H1 (cell line): ENCODE measurements at regions not wholly inside any gene's neighbourhood (a gene's known extent, or its start where the extent isn't known, plus 50 kb on each side); places are given as distances from the start of the nearest gene placed in this dataset.
A peak's percentile ranks its signal among the peaks of the same experiment; 100 is the strongest.

ENCODE experiments used
- CTCF ChIA-PET: fragments of 300-600 bp; sonication (Branson Sonifier 250); formaldehyde crosslinking; loops from one replicate; lab custom pipeline; 2021; ENCODE audit not compliant: partially characterized antibody; lab: Charles Lee
- POLR2A ChIA-PET: fragments of 300-600 bp; sonication (Branson Sonifier 250); formaldehyde crosslinking; loops from one replicate; lab custom pipeline; 2021; ENCODE audit warnings: inconsistent platforms; ENCODE audit not compliant: partially characterized antibody; lab: Charles Lee
- DNase-seq, 2 experiments: peaks; one replicate each; pipeline versions ENCODE4 v3.0.0 to v3.0.0-alpha.2; 2010 to 2022; ENCODE audit warnings: low spot score in 2 of 2, low read depth in 1 of 2, mixed read lengths in 1 of 2
- FAIRE-seq: peaks from 2 replicates; lab custom pipeline; 2011; peaks lifted over from hg19 to GRCh38; lab: Jason Lieb, UNC
- H2AFZ ChIP-seq: 2 replicates; pipeline ENCODE4 v1.8.1; 2012; ENCODE audit warnings: low read length, inconsistent platforms
- H2AK5ac ChIP-seq: 2 replicates; pipeline ENCODE4 v1.6.1; 2013; ENCODE audit warnings: low read depth, low read length
- H2BK120ac ChIP-seq: replicated peaks from 2 replicates; pipeline ENCODE3; 2013; ENCODE audit warnings: low read depth, low read length, inconsistent platforms
- H2BK12ac ChIP-seq: 2 replicates; pipeline ENCODE4 v1.6.1; 2013; ENCODE audit warnings: low read depth, low read length
- H2BK15ac ChIP-seq: 2 replicates; pipeline ENCODE4 v1.6.1; 2013; ENCODE audit warnings: low read length
- H2BK20ac ChIP-seq: 2 replicates; pipeline ENCODE4 v1.6.1; 2013; ENCODE audit warnings: low read length
- H2BK5ac ChIP-seq: 2 replicates; pipeline ENCODE4 v1.6.1; 2013; ENCODE audit warnings: low read depth, low read length
- H3K14ac ChIP-seq: 2 replicates; pipeline ENCODE4 v1.6.1; 2013; ENCODE audit warnings: inconsistent platforms; ENCODE audit not compliant: insufficient read length
- H3K18ac ChIP-seq: 2 replicates; pipeline ENCODE4 v1.6.1; 2013; ENCODE audit warnings: low read length; ENCODE audit errors: extremely low read depth
- H3K23ac ChIP-seq: 2 replicates; pipeline ENCODE4 v1.6.1; 2013; ENCODE audit warnings: inconsistent platforms; ENCODE audit not compliant: insufficient read length
- H3K23me2 ChIP-seq: 2 replicates; pipeline ENCODE4 v1.6.1; 2013; ENCODE audit warnings: low read depth, low read length
- H3K27ac ChIP-seq: 2 replicates; pipeline ENCODE4 v1.6.1; 2011; ENCODE audit warnings: low read depth, low read length, inconsistent platforms
- H3K27me3 ChIP-seq, 4 experiments: replicated peaks in 1 of 4; 1 replicate in 1 of 4; 2 replicates in 3 of 4; pipeline versions ENCODE4 v1.6.1 to v1.8.1; 2011 to 2013; ENCODE audit warnings: low read length in 3 of 4, mild to moderate bottlenecking in 3 of 4, inconsistent platforms in 2 of 4, mixed read lengths in 2 of 4, moderate library complexity in 1 of 4; ENCODE audit not compliant: control insufficient read depth in 3 of 4, insufficient read depth in 3 of 4; ENCODE audit errors: extremely low read depth in 1 of 4
- H3K36me3 ChIP-seq, 4 experiments: 2 replicates each; pipeline versions ENCODE4 v1.6.1 to v1.8.1; 2011 to 2013; ENCODE audit warnings: mild to moderate bottlenecking in 4 of 4, low read length in 3 of 4, moderate library complexity in 2 of 4, control low read depth in 1 of 4, inconsistent platforms in 1 of 4; ENCODE audit not compliant: insufficient read depth in 4 of 4, control insufficient read depth in 2 of 4
- H3K4ac ChIP-seq: replicated peaks from 2 replicates; pipeline ENCODE3; 2013; ENCODE audit warnings: low read length, low read depth, mixed read lengths, inconsistent platforms; ENCODE audit not compliant: insufficient read length
- H3K4me1 ChIP-seq, 4 experiments: replicated peaks in 1 of 4; 1 replicate in 1 of 4; 2 replicates in 3 of 4; pipeline versions ENCODE4 v1.6.1 to v1.8.1; 2011 to 2013; ENCODE audit warnings: low read length in 3 of 4, inconsistent platforms in 2 of 4, mixed read lengths in 1 of 4; ENCODE audit not compliant: insufficient read depth in 4 of 4, control insufficient read depth in 3 of 4
- H3K4me2 ChIP-seq, 2 experiments: 2 replicates each; pipeline versions ENCODE4 v1.6.1 to v1.8.1; 2011 to 2013; ENCODE audit warnings: low read depth in 2 of 2, low read length in 2 of 2, control low read depth in 1 of 2, inconsistent platforms in 1 of 2, mild to moderate bottlenecking in 1 of 2; ENCODE audit not compliant: insufficient read depth in 1 of 2
- H3K4me3 ChIP-seq, 4 experiments: fragments of 200-600, 300-600 bp in 1 of 4; sonication (generic), shearing (Covaris generic), sonication (Bioruptor Twin) in 1 of 4; 2 replicates each; pipeline versions ENCODE4 v1.5.1 to v1.8.1; 2011 to 2016; ENCODE audit warnings: low read length in 4 of 4, low read depth in 3 of 4, control low read depth in 2 of 4, inconsistent platforms in 2 of 4, mild to moderate bottlenecking in 2 of 4, mixed read lengths in 1 of 4, moderate library complexity in 1 of 4; ENCODE audit not compliant: insufficient read depth in 2 of 4; ENCODE audit errors: extremely low read depth in 1 of 4
- H3K56ac ChIP-seq: replicated peaks from 2 replicates; pipeline ENCODE3; 2013; ENCODE audit warnings: low read depth, mild to moderate bottlenecking, mixed read lengths, low read length, inconsistent platforms; ENCODE audit not compliant: insufficient read length
- H3K79me1 ChIP-seq: 2 replicates; pipeline ENCODE4 v1.6.1; 2013; ENCODE audit warnings: low read depth, low read length, control low read depth
- H3K79me2 ChIP-seq, 2 experiments: 2 replicates each; pipeline versions ENCODE4 v1.6.1 to v1.8.1; 2012 to 2013; ENCODE audit warnings: low read length in 2 of 2, mild to moderate bottlenecking in 2 of 2, inconsistent platforms in 1 of 2; ENCODE audit not compliant: insufficient read depth in 2 of 2, control insufficient read depth in 1 of 2
- H3K9ac ChIP-seq, 4 experiments: replicated peaks in 1 of 4; 1 replicate in 1 of 4; 2 replicates in 3 of 4; pipeline versions ENCODE4 v1.6.1 to v1.8.1; 2011 to 2013; ENCODE audit warnings: low read depth in 3 of 4, low read length in 3 of 4, control low read depth in 2 of 4, mild to moderate bottlenecking in 2 of 4, moderate library complexity in 2 of 4, inconsistent platforms in 1 of 4; ENCODE audit errors: extremely low read depth in 1 of 4
- H3K9me3 ChIP-seq, 2 experiments: 2 replicates each; pipeline versions ENCODE4 v1.6.1 to v1.8.1; 2012 to 2013; ENCODE audit warnings: mild to moderate bottlenecking in 2 of 2, moderate library complexity in 2 of 2, control low read depth in 1 of 2, inconsistent platforms in 1 of 2, low read depth in 1 of 2, low read length in 1 of 2, mixed read lengths in 1 of 2; ENCODE audit not compliant: insufficient read depth in 2 of 2
- H4K20me1 ChIP-seq, 2 experiments: replicated peaks in 1 of 2; 2 replicates each; pipeline versions ENCODE3 to v1.8.1; 2011 to 2013; ENCODE audit warnings: inconsistent platforms in 2 of 2, low read length in 2 of 2, mild to moderate bottlenecking in 1 of 2; ENCODE audit not compliant: insufficient read depth in 2 of 2, control insufficient read depth in 1 of 2
- H4K5ac ChIP-seq: 2 replicates; pipeline ENCODE4 v1.6.1; 2013; ENCODE audit warnings: low read length, low read depth, mixed read lengths, inconsistent platforms; ENCODE audit not compliant: insufficient read length
- H4K8ac ChIP-seq: 2 replicates; pipeline ENCODE4 v1.8.0; 2013; ENCODE audit warnings: mild to moderate bottlenecking, moderate library complexity, low read length, inconsistent platforms; ENCODE audit not compliant: insufficient read depth; ENCODE audit errors: extremely low read depth
- H4K91ac ChIP-seq: replicated peaks from 2 replicates; pipeline ENCODE3; 2013; ENCODE audit warnings: low read length, mixed read lengths, inconsistent platforms; ENCODE audit not compliant: insufficient read length
- CBX5 ChIP-seq: fragments of 300-800, 300-1000 bp; sonication (generic); IDR thresholded peaks from 2 replicates; pipeline ENCODE4 v1.7.1; 2016; ENCODE audit warnings: antibody characterized with exemption, low read length, low read depth
- CHD1 ChIP-seq: IDR thresholded peaks from 2 replicates; pipeline ENCODE4 v1.6.1; 2012; ENCODE audit warnings: low read depth, low read length, improper control_type of control experiment
- JUN ChIP-seq: IDR thresholded peaks from 2 replicates; pipeline ENCODE4 v1.6.1; 2011; ENCODE audit warnings: low read depth, mild to moderate bottlenecking, improper control_type of control experiment, low read length
- KDM1A ChIP-seq: fragments of 200-600, 300-600 bp; sonication (generic); IDR thresholded peaks from 2 replicates; pipeline ENCODE4 v1.7.1; 2016; ENCODE audit warnings: mild to moderate bottlenecking, low read length, borderline replicate concordance
- NRF1 ChIP-seq: IDR thresholded peaks from 2 replicates; pipeline ENCODE4 v1.6.1; 2011; ENCODE audit warnings: mild to moderate bottlenecking, low read depth, low read length, improper control_type of control experiment
- POLR2AphosphoS5 ChIP-seq: IDR thresholded peaks from 2 replicates; pipeline ENCODE4 v1.6.1; 2011; ENCODE audit warnings: low read depth, low read length
- TAF1 ChIP-seq: IDR thresholded peaks from 2 replicates; pipeline ENCODE4 v1.6.1; 2011; ENCODE audit warnings: mild to moderate bottlenecking, low read depth, low read length
- ZNF274 ChIP-seq: IDR thresholded peaks from 2 replicates; pipeline ENCODE4 v1.7.0; 2012; ENCODE audit warnings: low read length, borderline replicate concordance; ENCODE audit errors: extremely low read depth
- WGBS, 2 experiments: shearing (Covaris generic) in 1 of 2; methylation state at CpG; one replicate each; pipeline versions ENCODE4 v1.1.6 to v1.1.7; 2013 to 2015; ENCODE audit warnings: low lambda C conversion rate in 2 of 2, mixed read lengths in 2 of 2, inconsistent platforms in 1 of 2, low coverage in 1 of 2, missing lambda C conversion rate in 1 of 2; ENCODE audit not compliant: insufficient replicate concordance in 2 of 2, insufficient coverage in 1 of 2, insufficient read length in 1 of 2; ENCODE audit errors: extremely low coverage in 1 of 2, missing lambda C conversion rate in 1 of 2; 5-methylcytosine and 5-hydroxymethylcytosine counted together

DNA sequence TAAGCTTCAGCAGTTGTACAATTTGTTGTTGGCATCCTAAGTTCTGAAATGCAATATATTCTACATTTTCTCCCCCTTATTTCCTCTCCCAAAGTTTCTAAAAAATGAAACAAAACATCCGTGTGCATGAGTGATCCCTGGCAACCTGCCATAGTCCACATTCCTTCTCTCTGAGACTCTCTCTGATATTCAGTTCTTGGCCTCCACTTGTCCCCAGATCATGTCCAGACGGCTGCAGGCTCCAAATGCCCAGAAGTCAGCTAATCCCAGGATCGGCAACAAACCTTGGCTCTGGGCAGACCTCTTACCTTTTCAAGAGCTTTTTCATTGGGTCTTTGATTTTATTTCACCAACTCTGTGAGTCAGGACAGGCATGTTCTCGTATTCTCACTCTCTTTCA is 187.8 kb downstream of the ETS2 start:
- TF ChIP-seq CBX5 (no peak), NRF1 (no peak), TAF1 (no peak), POLR2AphosphoS5 (no peak), CHD1 (no peak), JUN (no peak), ZNF274 (no peak), KDM1A (no peak)
- TF ChIP-seq, all 59 proteins: peak for 0
- Histone ChIP-seq H3K4me2 (no peak overlapping the region), H2AFZ (no peak overlapping the region), H2BK20ac (peak overlapping the region; percentile 32; the same call in 1 of the 2 replicates), H3K4me3 (no peak overlapping the region), H3K27me3 (no peaks in the 10 kb centered on the region), H3K14ac (no peak overlapping the region), H3K18ac (no peak overlapping the region), H2BK120ac (no peak overlapping the region), H2AK5ac (no peak overlapping the region), H2BK5ac (no peak overlapping the region), H3K9me3 (no peaks in the 10 kb centered on the region), H4K91ac (no peak overlapping the region), H3K4ac (no peak overlapping the region), H2BK12ac (no peak overlapping the region), H3K4me1 (peaks cover 6 to 16% (median 14%) of the 10 kb centered on the region in 4 experiments), H3K27ac (no peak overlapping the region), H3K79me1 (no peaks in the 10 kb centered on the region), H3K56ac (no peak overlapping the region), H3K79me2 (no peaks in the 10 kb centered on the region), H3K36me3 (no peaks in the 10 kb centered on the region), H3K23me2 (no peaks in the 10 kb centered on the region), H4K5ac (no peak overlapping the region), H3K9ac (no peak overlapping the region), H3K23ac (no peak overlapping the region), H4K20me1 (no peaks in the 10 kb centered on the region), H2BK15ac (no peak overlapping the region), H4K8ac (no peak overlapping the region)
- ChIA-PET POLR2A (interaction anchor here (0.9 to 1.2 kb wide), 2 partner anchors 25 to 32 kb away, joined by 3 read pairs; no protein-coding TSS in a partner anchor), CTCF (interaction anchor here (0.8 to 1.4 kb wide), 4 partner anchors 11 to 44 kb away, joined by 3 to 5 read pairs (median 4); no protein-coding TSS in a partner anchor)
- no peak for DNase-seq
- no peak for FAIRE-seq
- WGBS, 2 experiments = 89% methylated on average over 4 of the region's 4 CpGs; no CpG with 5 or more reads in 1 of the 2 experiments
